GM23338 (cell line): ENCODE measurements at regions not wholly inside any gene's neighbourhood (a gene's known extent, or its start where the extent isn't known, plus 50 kb on each side); places are given as distances from the start of the nearest gene placed in this dataset.

Experiments used
- ATAC-seq: fragments of 200-7000 bp; cut with Tn5 transposase; 3 replicates; pipeline ENCODE4 v1.9.1; 2020
- DNase-seq: peaks from one replicate; pipeline ENCODE4 v3.0.0-alpha.2; 2015; ENCODE audit warnings: low spot score
- H2AFZ ChIP-seq: fragments of 200-600 bp; sonication (generic); 2 replicates; pipeline ENCODE4 v1.8.0; 2016; ENCODE audit warnings: antibody characterized with exemption, mild to moderate bottlenecking, moderate library complexity
- H3F3A ChIP-seq: fragments of 200-600 bp; sonication (generic); replicated peaks from 2 replicates; pipeline ENCODE4 v1.8.0; 2017; ENCODE audit warnings: antibody characterized with exemption, mixed run types, low read depth
- H3K27ac ChIP-seq: fragments of 200-600 bp; sonication (generic); 2 replicates; pipeline ENCODE4 v1.6.1; 2016; ENCODE audit warnings: low read depth
- H3K27me3 ChIP-seq: fragments of 200-600 bp; sonication (generic); 2 replicates; pipeline ENCODE4 v1.8.0; 2016; ENCODE audit warnings: mild to moderate bottlenecking, mixed run types, moderate library complexity; ENCODE audit not compliant: insufficient read depth
- H3K36me3 ChIP-seq: fragments of 200-600 bp; sonication (generic); 2 replicates; pipeline ENCODE4 v1.8.0; 2016; ENCODE audit warnings: mild to moderate bottlenecking; ENCODE audit not compliant: insufficient read depth
- H3K4me1 ChIP-seq: fragments of 200-600 bp; sonication (generic); 2 replicates; pipeline ENCODE4 v1.8.0; 2016; ENCODE audit warnings: mild to moderate bottlenecking, moderate library complexity; ENCODE audit not compliant: insufficient read depth
- H3K4me2 ChIP-seq: fragments of 200-600 bp; sonication (generic); 2 replicates; pipeline ENCODE4 v1.7.1; 2017; ENCODE audit warnings: mixed run types
- H3K4me3 ChIP-seq: fragments of 200-600 bp; sonication (generic); 2 replicates; pipeline ENCODE4 v1.6.1; 2016; ENCODE audit warnings: mixed run types
- H3K79me2 ChIP-seq: fragments of 200-600 bp; sonication (generic); replicated peaks from 2 replicates; pipeline ENCODE4 v1.8.0; 2017; ENCODE audit warnings: mild to moderate bottlenecking; ENCODE audit not compliant: insufficient read depth
- H3K9me2 ChIP-seq: fragments of 200-600 bp; sonication (generic); 2 replicates; pipeline ENCODE4 v1.8.0; 2017; ENCODE audit not compliant: insufficient read depth
- H4K20me1 ChIP-seq: fragments of 200-600 bp; sonication (generic); replicated peaks from 2 replicates; pipeline ENCODE4 v1.8.0; 2017; ENCODE audit warnings: mild to moderate bottlenecking; ENCODE audit not compliant: insufficient read depth
- H3K27ac Mint-ChIP-seq: 2 replicates; pipeline ENCODE4 v1.8.0; 2020; ENCODE audit warnings: inconsistent platforms, mild to moderate bottlenecking, moderate library complexity, mixed read lengths
- H3K27me3 Mint-ChIP-seq: 3 replicates; pipeline ENCODE4 v1.8.0; 2022; ENCODE audit warnings: low read depth, mild to moderate bottlenecking, moderate library complexity, mixed read lengths, inconsistent platforms; ENCODE audit not compliant: insufficient read depth, poor library complexity
- H3K36me3 Mint-ChIP-seq: 3 replicates; pipeline ENCODE4 v1.8.0; 2021; ENCODE audit warnings: low read depth, mild to moderate bottlenecking, inconsistent platforms, moderate library complexity, mixed read lengths
- H3K4me1 Mint-ChIP-seq: 3 replicates; pipeline ENCODE4 v1.8.0; 2020; ENCODE audit warnings: mild to moderate bottlenecking, inconsistent platforms, mixed read lengths
- H3K4me3 Mint-ChIP-seq: 3 replicates; pipeline ENCODE4 v1.8.0; 2021; ENCODE audit warnings: moderate library complexity, mild to moderate bottlenecking, inconsistent platforms, mixed read lengths
- H3K9me3 Mint-ChIP-seq: 3 replicates; pipeline ENCODE4 v1.8.0; 2020; ENCODE audit warnings: moderate library complexity, mild to moderate bottlenecking, inconsistent platforms, mixed read lengths
- CREB1 ChIP-seq: fragments of 250-450 bp; sonication (Bioruptor Pico); IDR thresholded peaks from 2 replicates; pipeline ENCODE4 v1.5.0; 2020; ENCODE audit warnings: low read depth, mild to moderate bottlenecking, moderate library complexity
- CTCF ChIP-seq, 2 experiments: fragments of 200-600 bp in 1 of 2; sonication (generic) in 1 of 2; conservative IDR thresholded peaks; 2 replicates each; pipeline versions ENCODE4 v1.5.1 to v1.6.1; 2016 to 2017; ENCODE audit warnings: antibody characterized with exemption in 2 of 2, low read depth in 2 of 2, mild to moderate bottlenecking in 2 of 2, moderate library complexity in 1 of 2
- ETS1 ChIP-seq: IDR thresholded peaks from 2 replicates; pipeline ENCODE4 v1.6.1; 2016; ENCODE audit warnings: antibody characterized with exemption
- EZH2 ChIP-seq: fragments of 200-600 bp; sonication (generic); IDR thresholded peaks from one replicate; pipeline ENCODE4 v1.8.0; 2017; ENCODE audit warnings: antibody characterized with exemption, mild to moderate bottlenecking, low read depth; ENCODE audit not compliant: unreplicated experiment
- EZH2phosphoT487 ChIP-seq: fragments of 200-600 bp; sonication (generic); IDR thresholded peaks from one replicate; pipeline ENCODE4 v1.8.1; 2018; ENCODE audit warnings: antibody characterized with exemption; ENCODE audit not compliant: unreplicated experiment
- JUNB ChIP-seq: IDR thresholded peaks from one replicate; pipeline ENCODE4 v1.6.1; 2016; ENCODE audit warnings: antibody characterized with exemption; ENCODE audit not compliant: unreplicated experiment
- NANOG ChIP-seq: IDR thresholded peaks from 2 replicates; pipeline ENCODE4 v1.6.1; 2016; ENCODE audit warnings: antibody characterized with exemption, borderline replicate concordance
- POLR2AphosphoS5 ChIP-seq: IDR thresholded peaks from 2 replicates; pipeline ENCODE4 v1.6.1; 2016; ENCODE audit warnings: antibody characterized with exemption, low read depth
- ZNF114 ChIP-seq: fragments of 250-450 bp; sonication (Bioruptor Pico); IDR thresholded peaks from 2 replicates; pipeline ENCODE4 v1.5.0; 2020; ENCODE audit warnings: mild to moderate bottlenecking, moderate library complexity
- ZNF331 ChIP-seq: fragments of 250-450 bp; sonication (Bioruptor Pico); IDR thresholded peaks from 2 replicates; pipeline ENCODE4 v1.5.0; 2020; ENCODE audit warnings: low read depth, mild to moderate bottlenecking, moderate library complexity
- ZNF462 ChIP-seq: fragments of 250-450 bp; sonication (Bioruptor Pico); IDR thresholded peaks from 2 replicates; pipeline ENCODE4 v1.5.0; 2020; ENCODE audit warnings: mild to moderate bottlenecking, moderate library complexity

- no peak overlapping the region for H3K4me2 ChIP-seq
- peaks cover 6% of the 10 kb centered on the region; the same call in 1 of the 2 replicates for H4K20me1 ChIP-seq
- Mint-ChIP-seq H3K27ac (no peak overlapping the region), H3K4me3 (no peak overlapping the region), H3K36me3 (peaks cover 38% of the 10 kb centered on the region), H3K4me1 (no peaks in the 10 kb centered on the region), H3K9me3 (peaks cover 25% of the 10 kb centered on the region), H3K27me3 (no peaks in the 10 kb centered on the region)
- H3K4me1 ChIP-seq, result no peaks in the 10 kb centered on the region
- no peak for ATAC-seq
- H3K9me2 ChIP-seq, result no peaks in the 10 kb centered on the region
- H3K27ac ChIP-seq, result no peak overlapping the region
- peaks cover 13% of the 10 kb centered on the region; the same call in 1 of the 2 replicates for H3K36me3 ChIP-seq
- no peak overlapping the region for H2AFZ ChIP-seq
- TF ChIP-seq ETS1 (no peak), CTCF (conservative IDR thresholded peaks at IDR 0.05; ENCODE audit: low read depth in 2 of 2) (no peak), ZNF331 (no peak), POLR2AphosphoS5 (no peak), EZH2 (no peak), JUNB (no peak), EZH2phosphoT487 (no peak), ZNF462 (CRISPR knock-in tag) (no peak), CREB1 (CRISPR knock-in tag) (no peak), NANOG (no peak), ZNF114 (CRISPR knock-in tag) (no peak)
- no peak overlapping the region for H3K4me3 ChIP-seq
- no peaks in the 10 kb centered on the region for H3K79me2 ChIP-seq
- no peak for DNase-seq
- no peaks in the 10 kb centered on the region for H3F3A ChIP-seq
- no peaks in the 10 kb centered on the region for H3K27me3 ChIP-seq
Observed at GRCh38 chr7:149566103-149566502, 68.5 kb upstream of the ZNF746 start.
